NCI-H345 (cell line): ENCODE measurements at regions not wholly inside any gene's neighbourhood (a gene's known extent, or its start where the extent isn't known, plus 50 kb on each side); places are given as distances from the start of the nearest gene placed in this dataset.
A peak's percentile ranks its signal among the peaks of the same experiment; 100 is the strongest.

Experiments
- DNase-seq: peaks from one replicate; lab custom pipeline; 2025; lab: John Stamatoyannopoulos, UW

DNA sequence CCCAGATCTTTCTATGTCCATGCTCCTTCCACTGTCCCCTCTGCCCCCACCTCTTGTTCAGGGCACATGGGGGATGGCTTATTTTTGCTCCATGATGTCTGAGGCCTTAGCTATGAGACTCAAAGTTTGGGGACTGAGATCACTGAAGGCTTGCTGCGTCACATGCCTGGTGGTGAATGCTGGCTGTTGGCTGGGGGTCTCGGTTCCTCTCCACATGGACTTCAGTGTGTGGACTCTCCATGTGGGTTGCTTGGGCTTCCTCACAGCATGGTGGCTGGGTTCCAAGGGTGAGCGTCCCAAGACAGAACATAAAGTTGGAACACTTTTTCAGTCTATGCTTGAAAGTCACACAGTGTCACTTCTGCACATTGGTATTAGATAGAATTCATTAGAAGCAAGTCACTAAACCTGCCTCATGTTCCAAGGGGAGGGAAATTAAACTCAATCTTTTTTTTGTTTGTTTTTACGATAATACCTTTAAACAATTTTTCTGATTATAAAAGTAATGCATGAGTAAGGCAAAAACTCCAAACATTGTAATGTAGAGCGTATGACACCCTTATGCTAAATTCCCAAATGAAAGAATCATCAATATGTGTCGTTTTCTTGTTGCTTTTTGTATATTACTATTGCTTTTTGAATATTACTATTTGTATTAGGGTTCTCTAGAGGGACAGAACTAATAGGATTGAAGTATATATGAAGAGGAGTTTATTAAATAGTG lies 111.7 kb downstream of the MYCN start:
- no peak for DNase-seq

DNA sequence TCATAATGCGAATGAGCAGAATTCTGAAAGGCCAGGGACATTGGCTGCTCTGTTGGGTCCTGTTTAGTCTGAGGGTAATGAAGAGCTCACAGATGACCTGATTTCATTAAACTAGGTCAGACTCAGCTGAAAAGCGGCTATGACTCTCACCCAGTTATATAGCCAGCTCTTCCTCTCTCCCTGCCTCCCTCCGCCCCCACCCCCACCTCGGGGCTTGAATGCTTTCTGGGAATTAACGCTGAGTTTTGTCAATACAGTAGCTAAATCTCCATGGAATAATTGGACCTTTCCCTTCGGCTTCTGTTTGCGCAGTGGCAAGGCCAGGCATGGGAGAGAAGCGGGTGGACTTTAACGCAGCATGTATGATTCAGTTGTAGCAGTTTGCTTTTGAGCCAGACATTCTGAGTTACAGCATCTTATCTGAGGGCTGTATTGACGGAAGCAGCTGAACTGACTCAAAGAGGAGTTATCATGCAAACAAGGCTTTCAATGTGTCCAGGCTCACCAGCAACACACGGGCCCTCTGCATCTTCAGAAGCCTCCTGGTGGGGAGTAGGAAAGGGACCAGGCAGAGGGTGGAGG lies 110.6 kb downstream of the MYCN start:
- peak; percentile 60 for DNase-seq

DNA sequence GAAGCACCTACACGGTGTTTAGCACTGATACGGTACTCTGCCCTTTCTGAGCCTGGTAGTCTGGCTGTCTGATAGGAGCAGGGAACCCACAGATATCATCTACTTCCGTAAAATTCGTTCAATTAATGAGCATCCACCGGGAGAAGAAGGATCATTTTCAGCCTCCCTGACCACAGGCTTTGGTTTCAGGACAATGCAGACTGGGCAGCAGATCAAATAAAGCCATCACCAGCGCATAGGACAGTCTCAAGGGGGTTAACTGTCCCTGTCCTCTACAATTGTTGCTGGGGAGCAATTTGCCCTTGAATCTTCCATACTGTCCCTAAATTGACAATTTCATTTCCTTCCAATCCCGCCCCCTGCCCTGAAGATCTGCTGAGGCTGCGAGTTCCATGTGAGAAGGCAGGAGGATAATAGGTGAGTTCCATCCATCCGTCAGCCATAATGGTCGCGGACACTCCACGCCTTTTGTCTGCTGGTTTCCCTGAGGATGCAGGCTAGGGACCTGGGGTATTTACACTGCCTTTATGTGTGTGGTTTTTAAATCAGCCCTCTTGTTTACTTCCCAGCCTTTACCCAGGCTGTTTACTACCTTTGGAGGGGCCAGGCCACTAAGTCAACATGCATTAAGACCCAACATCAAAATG lies 110.0 kb downstream of the MYCN start:
- peak; percentile 60 for DNase-seq

DNA sequence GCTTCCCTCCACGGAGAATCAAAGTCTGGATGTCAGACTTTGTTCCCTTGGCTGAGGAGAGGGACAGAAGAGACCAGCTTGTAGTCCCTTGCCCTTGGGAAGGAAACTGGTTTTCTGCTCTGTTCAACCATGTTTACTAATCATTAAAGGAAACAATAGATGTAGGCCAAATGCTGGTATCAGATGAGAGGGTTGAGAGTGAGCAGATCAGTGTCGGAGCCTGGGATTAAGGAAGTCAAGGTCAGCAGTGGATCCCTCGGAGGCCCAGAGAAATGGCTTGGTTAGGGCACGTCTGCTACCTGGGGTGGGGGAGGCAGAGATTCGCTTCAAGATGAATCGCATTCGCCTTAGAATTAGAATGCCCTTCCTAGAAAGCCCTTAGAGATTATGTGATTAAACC lies 109.1 kb downstream of the MYCN start:
- DNase-seq: no peak

DNA sequence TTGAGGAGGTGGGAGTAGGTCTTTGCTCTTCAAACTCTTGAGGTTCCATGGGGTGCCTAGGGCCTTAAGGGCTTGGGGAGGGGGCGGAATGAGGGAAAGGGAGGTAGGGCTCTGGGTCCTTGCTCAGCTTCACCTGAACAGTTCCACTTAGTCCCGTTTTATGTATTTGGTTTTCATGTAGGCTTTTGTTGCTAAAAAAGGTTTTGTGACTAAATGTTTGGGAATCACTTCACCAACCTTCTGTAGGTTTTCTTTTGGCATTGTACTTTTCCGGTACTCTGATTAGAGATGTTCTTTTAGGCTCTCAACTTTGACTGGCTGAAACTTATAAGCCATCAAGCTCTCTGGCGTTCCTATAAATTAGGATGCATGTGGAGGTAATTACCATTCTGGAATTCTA lies 108.1 kb downstream of the MYCN start:
- no peak for DNase-seq

DNA sequence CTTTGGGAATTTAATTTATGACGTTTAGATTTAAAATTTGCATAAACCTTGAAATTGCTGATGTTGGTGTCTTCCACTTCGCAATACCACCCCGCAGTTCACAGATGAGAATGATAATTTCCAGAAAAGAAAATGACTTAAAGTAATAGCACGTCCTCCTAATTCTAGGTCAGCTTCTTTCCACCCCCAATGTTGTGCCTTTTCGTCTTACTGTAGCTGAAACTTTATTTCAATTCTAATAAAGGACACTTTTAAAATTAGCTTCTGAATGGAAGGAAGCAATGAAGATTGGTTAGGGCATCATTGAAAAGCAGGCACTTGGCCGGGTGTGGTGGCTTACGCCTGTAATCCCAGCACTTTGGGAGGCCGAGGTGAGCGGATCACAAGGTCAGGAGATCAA lies 107.4 kb downstream of the MYCN start:
- no peak for DNase-seq

DNA sequence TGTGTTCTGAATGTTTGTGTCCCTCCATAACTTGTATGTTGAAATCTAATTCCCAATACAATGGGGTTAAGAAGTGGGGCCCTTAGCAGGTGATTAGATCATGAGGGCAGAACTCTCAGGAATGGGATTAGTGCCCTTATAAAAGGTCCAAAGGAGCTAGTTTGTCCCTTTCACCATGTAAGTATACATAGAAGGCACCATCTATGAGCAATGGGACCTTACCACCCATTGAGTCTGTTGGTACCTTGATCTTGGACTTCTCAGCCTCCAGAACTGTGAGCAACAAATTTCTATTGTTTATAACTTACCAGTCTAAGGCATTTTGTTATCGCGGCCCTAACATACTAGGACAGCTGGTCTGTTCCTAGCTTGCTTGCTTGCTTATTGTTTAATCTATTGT lies 106.3 kb downstream of the MYCN start:
- no peak for DNase-seq

DNA sequence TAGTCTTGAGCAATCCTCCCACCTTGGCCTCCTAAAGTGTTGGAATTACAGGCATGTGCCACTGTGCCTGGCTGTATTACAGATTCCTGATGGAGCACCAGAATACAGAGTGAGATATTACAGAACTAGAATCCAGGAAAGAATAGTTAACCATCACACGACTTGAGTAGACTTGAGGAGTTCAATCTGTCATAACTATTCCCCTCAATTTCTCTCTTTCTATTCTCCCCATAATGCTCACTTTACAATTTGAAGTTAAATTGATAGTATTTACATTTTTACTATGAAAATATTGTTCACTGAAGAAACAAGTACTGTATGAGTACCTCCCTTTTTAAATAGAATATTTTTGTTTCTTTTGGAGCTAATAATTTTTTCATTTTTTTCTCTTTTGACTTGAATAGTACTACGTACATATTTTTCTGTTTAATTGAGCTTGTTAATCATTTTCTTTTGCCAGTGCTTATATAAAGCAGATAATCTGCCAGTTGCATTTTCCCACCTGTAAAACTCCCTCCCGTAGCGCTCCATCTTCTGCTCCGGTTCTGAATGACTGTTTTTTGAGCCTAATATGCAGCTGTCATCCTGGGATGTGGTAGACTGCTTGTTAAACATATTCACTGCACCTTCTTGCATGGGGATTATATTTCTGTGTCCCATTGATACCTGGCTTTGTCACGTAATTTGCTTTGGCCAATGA lies 105.5 kb downstream of the MYCN start:
- DNase-seq: no peak

DNA sequence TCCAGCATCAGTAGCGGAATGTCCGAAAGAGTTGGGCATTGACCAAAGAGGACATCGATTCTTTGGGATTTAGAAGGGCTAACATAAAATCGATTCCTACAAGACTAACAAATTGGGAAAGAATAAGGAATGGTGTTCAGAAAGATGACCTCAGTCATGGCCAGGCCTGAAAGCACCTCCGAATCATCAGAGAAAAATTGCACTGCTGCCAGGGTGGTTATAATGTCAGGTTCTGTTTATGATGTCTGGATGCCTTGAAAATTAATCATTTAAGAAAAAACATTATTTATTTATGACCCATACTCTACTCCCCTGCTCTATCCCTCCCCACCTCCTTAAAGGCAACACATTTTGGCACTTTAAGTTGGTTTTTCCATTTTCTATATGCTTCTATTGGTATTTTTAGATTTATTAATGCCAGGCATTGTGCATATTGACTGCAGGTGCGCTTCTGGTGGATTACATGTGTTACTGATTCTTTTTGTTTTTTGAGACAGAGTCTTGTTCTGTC lies 104.7 kb downstream of the MYCN start:
- DNase-seq: no peak

DNA sequence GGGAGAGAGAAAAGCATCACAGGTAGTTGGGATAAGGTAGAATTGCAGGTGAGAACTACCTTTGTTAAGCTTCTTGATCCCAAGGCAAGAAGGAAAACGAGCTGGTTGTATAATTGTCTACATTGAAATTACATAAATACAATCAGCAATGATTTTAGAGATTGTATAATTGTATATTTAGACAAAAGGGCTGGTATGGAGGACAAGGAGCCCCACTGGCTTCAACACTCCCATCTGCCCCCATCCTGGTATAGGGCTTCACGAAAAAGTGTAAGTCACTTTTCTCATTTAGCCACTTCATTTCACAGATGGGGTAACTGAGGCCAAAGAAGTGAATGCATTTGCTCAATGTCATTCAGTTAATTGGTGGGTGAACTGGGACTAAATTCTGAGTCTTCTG lies 103.3 kb downstream of the MYCN start:
- DNase-seq: no peak

DNA sequence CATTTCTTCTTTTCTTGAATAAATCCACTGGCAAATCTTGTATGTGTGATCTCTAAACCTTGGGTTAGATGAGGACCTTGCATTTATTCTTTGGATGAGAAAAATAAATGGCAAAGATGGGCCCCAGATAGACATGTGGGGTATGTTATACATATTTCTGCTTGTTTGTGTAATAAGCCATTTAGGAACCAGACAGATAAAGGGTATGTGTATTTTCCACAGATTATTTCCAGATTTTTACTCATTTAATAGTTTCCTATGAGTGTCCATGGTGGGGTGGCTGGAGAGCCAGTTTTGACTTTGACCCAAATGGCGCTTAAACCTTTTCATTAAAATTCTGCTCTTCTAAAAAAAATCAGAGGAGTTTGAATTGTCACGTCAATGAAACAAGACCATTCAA lies 102.8 kb downstream of the MYCN start:
- no peak for DNase-seq

DNA sequence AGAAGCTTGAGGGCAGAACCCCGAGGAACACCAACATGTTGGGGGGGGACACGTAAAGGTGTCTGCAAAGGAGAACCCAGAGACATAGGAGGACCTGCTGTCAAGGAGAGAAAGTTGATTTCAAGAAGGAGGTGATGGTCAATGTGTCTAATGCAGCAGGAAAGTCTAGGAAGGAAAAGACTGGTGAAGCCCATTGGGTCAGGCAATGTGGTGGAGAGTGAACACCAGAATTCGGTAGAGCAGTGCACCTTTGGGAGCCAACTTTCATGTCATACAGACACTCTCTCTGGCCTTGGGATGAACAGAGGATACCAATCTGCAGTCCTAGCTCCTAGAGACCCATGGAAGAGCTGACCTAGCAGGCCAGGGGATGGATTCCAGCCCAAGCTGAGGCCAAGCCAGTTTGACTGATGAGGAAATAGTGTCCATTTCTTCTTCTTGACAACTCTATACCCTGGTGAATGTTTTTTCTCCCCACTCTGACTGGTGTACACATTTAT lies 101.9 kb downstream of the MYCN start:
- no peak for DNase-seq

DNA sequence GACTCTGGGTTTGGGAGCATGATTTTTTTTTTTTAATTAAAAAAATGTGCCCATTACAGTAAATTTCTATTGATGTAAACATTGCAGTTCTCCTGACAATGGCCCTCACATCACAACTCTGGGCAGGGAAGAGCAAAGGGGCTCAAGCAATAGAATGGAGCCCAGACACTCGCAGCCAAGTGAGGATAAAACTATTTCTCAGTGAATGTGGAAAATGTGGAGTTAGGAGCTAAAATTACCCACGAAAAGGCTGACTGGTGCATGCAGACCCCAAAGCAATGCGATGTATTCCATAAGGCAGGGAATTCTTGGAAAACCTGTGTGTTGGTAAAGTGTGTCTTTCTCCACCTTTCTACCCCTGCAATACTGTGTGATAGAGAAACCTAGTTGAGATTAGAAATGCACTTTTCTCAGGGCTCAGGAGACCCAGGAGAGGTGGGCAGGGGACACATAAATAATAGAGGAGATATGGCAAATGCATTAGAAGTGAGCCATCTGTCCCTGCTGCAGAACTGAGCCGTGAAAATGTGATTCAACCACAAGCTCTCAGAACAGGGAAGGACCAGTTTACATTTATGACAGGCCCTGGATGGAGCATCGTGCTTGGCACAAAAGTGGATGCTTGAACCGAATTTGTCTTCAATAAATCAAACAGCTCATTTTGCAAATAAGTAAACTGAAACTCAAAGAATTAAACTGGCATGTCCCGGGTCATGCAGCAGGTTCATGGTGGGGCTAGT lies 100.1 kb downstream of the MYCN start:
- no peak for DNase-seq

DNA sequence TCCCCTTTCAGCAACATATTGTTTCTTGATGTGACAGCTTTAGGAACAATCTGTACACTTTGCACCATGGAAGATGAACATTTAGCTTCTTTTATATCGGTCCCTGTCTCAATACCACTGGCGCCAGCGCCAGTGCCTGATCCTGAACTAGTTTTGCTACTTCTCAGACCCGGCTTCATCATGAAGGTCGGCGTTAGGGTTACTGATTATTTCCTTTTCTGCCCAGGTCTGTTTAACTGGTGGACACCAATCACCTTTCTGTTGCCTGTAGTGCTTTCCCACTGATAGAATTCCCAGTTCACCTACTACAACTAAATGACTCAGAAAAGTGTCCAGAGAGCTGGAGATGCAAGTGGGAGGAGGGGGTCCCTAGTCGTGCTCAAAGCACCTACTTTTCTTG lies 99.5 kb downstream of the MYCN start:
- DNase-seq: no peak

DNA sequence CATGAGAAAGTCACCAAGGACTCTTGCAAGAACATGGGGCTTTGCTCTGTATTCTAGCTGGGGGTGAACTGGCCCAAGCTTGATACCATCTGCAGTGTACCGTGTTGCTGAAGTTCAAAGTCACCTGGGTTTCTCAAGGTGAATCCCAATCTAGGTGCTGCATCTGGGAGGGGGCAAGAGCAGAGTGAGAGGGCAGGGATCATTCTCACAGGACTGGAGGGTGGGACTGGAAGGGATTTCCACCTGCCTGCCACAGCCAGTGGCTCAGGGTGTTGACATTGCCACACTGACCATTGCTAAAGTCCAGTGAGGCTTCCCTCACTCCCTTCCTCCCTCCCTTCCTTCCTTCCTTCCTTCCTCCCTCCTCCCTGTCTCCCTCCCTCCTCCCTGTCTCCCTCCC lies 98.7 kb downstream of the MYCN start:
- no peak for DNase-seq

DNA sequence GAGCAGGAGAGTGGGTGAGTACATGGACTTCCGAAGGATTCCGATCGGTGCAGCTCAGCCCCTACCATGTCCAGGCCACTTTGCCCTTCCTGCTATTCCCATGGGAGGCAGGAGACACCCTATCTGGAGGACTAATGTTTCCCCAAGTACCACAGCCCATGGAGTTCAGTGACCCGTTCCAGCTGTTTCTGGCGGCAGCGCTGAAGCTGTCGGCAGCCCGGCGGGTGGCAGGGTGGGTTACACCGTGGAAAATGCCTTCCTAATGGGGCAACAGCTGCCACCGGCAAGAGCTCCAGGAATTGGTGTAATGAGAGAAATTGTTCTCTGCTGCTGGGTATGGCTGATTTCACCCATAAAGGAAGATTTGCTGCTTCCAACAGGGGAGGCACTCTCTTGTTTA lies 98.3 kb downstream of the MYCN start:
- DNase-seq: no peak

DNA sequence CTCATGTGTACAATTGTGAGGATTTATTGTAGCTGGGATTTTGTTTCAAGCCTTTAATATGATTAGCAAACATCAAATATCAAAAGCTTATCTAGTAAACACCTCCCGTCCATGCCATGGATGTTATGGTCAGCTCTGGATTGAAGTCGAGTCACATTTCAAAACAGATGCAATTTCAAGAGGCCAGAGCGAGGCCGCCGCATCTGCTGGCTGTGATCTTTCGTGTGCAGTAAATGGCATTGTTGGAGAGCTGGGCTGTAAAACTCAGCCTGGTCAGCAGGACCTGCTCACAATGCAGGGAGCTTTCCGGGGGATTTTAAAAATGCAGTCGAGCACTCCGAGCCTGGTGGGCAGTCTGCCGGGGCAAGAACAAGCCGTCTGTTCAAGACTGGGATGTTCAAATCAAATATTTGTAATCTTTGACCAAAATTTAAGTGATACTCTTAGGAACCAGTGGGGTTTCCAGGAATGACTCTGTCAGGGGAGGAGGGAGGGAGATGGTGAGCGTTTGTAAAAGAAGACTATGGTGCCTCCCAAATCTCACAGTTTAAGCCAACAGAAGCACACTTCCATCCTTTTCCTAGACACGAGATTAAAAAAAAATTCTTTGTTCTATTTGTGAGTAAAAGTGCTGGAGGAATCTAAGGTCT lies 97.6 kb downstream of the MYCN start:
- DNase-seq: no peak

DNA sequence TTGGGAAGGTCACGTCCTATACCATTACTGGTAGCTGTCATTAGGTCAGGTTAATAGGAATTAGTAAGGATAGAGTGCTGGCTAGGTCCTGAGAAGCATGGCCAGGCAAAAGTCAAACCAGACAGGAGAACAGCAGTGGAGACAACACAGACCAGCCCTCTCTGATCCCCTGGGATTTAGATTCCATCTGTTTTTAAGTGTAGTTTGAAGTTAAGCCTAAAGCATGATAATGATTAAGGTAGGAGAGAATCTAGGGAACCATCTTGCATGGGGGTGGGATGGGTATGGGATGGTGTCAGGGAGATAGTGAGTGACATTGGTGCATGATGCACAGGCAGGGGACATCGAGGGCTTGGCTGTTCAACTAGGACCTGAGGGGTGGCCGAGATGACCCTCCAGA lies 96.6 kb downstream of the MYCN start:
- no peak for DNase-seq

DNA sequence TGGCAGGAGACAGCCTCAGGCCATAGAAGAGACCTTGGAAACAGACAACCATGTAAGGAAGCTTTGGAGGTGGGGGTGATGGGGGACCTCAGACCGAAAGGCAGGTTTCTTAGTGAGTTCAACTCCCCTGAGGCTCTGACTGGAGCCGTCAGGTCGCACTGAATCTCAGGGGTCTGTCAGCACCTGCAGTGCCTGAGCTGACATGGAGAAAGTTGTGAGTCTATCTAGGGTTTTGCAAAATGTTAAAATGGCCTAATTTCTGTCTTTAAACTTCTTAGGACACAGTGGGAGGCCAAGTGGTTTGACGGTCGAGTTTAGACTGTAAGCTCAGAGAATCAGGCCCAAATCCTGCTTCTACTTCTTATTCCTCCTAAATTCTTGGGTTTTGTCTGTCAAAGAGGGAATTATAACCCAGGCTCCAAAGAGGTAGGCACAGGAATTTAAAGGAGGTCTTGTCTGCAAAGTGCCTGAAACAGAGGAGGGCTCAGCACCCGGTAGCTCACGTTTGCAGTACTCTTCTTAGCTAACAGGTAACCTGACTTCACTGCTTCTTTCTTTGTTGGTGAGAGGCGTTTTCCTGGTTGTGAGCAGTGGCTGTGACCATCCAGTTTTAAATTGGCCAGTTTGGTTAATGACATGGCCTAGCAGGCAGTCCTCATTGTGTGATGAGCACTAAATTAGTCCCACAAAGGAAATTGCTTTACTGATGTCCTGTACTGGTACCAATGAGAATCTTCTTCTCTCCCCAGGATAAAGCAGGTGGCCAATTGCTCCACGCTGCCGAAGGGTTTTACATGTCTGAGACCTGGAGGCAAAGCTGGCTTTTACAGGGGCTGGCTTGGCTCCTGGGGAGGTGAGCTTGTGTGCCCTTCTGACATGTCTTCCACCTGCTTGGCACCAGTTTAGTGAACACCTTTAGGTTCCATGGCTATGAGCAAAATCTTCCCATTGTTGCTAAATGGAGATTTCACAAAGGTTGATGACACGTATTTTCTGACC lies 95.7 kb downstream of the MYCN start:
- DNase-seq: no peak
